Caco-2 (cell line): ENCODE measurements at regions not wholly inside any gene's neighbourhood (a gene's known extent, or its start where the extent isn't known, plus 50 kb on each side); places are given as distances from the start of the nearest gene placed in this dataset.
"Not testable (repeated sequence)": the region's sequence is repeated elsewhere in the genome, so short reads cannot be mapped to it uniquely, and the experiment has no call there.

Experiments
- BruUV-seq: library from RNA; stranded (reverse); fragments of 400-500 nt; replicated peaks from 2 replicates; lab custom pipeline; 2021; lab: Mats Ljungman, UMichigan
- CTCF ChIA-PET: fragments of 300-600 bp; sonication (Branson Sonifier 250); formaldehyde crosslinking; loops from one replicate; lab custom pipeline; 2022; ENCODE audit warnings: antibody characterized with exemption; lab: Charles Lee
- POLR2A ChIA-PET: fragments of 300-600 bp; sonication (Branson Sonifier 250); formaldehyde crosslinking; loops from one replicate; lab custom pipeline; 2022; ENCODE audit warnings: antibody characterized with exemption; lab: Charles Lee
- DNase-seq, 2 experiments: peaks; one replicate each; pipeline versions ENCODE4 v3.0.0 to v3.0.0-alpha.2; 2020 to 2022
- H3K27me3 ChIP-seq: replicated peaks from 2 replicates; pipeline ENCODE4 v1.6.0; 2011; ENCODE audit warnings: low read length; ENCODE audit not compliant: control insufficient read depth, insufficient read depth
- H3K36me3 ChIP-seq: 2 replicates; pipeline ENCODE4 v1.5.1; 2011; ENCODE audit warnings: low read length; ENCODE audit not compliant: control insufficient read depth, insufficient read depth
- H3K4me1 ChIP-seq: fragments of 250-450 bp; sonication (Bioruptor Pico); 2 replicates; pipeline ENCODE4 v1.5.1; 2020; ENCODE audit warnings: mild to moderate bottlenecking
- H3K4me3 ChIP-seq: 2 replicates; pipeline ENCODE4 v1.5.1; 2011; ENCODE audit warnings: low read depth, mild to moderate bottlenecking, control low read depth, low read length
- H3K9me3 ChIP-seq: fragments of 250-450 bp; sonication (Bioruptor Pico); 2 replicates; pipeline ENCODE4 v1.5.1; 2020; ENCODE audit warnings: mild to moderate bottlenecking, moderate library complexity
- H3K27ac Mint-ChIP-seq: one replicate; pipeline ENCODE4 v1.8.0; 2022; ENCODE audit warnings: mixed read lengths; ENCODE audit not compliant: unreplicated experiment
- H3K27me3 Mint-ChIP-seq: one replicate; pipeline ENCODE4 v1.8.0; 2022; ENCODE audit warnings: mixed read lengths; ENCODE audit not compliant: insufficient read depth, unreplicated experiment
- H3K36me3 Mint-ChIP-seq: one replicate; pipeline ENCODE4 v1.8.0; 2022; ENCODE audit warnings: mild to moderate bottlenecking, mixed read lengths; ENCODE audit not compliant: insufficient read depth, unreplicated experiment
- H3K4me1 Mint-ChIP-seq: one replicate; pipeline ENCODE4 v1.8.0; 2022; ENCODE audit warnings: low read depth, mixed read lengths; ENCODE audit not compliant: unreplicated experiment
- H3K4me3 Mint-ChIP-seq: one replicate; pipeline ENCODE4 v1.8.0; 2022; ENCODE audit warnings: mild to moderate bottlenecking, moderate library complexity, mixed read lengths; ENCODE audit not compliant: unreplicated experiment
- H3K9me3 Mint-ChIP-seq: one replicate; pipeline ENCODE4 v1.8.0; 2022; ENCODE audit warnings: mixed read lengths; ENCODE audit not compliant: unreplicated experiment
- CTCF ChIP-seq, 2 experiments: fragments of 200-600 bp in 1 of 2; IDR thresholded peaks; 1 replicate in 1 of 2; 2 replicates in 1 of 2; pipeline versions ENCODE4 v1.5.1 to v1.8.0; 2011 to 2022; ENCODE audit warnings: antibody characterized with exemption in 1 of 2, control low read depth in 1 of 2, inconsistent platforms in 1 of 2, low read depth in 1 of 2, low read length in 1 of 2, mild to moderate bottlenecking in 1 of 2, moderate library complexity in 1 of 2; ENCODE audit not compliant: insufficient read depth in 1 of 2, severe bottlenecking in 1 of 2, unreplicated experiment in 1 of 2
- intact Hi-C: fragments of 100-400 bp; cut with micrococcal nuclease; formaldehyde crosslinking; loops from one replicate; pipeline ENCODE4 v1.10.0; 2022; ENCODE audit not compliant: unreplicated experiment

- Histone ChIP-seq H3K4me1 (peaks cover 5% of the 10 kb centered on the region), H3K9me3 (no peaks in the 10 kb centered on the region), H3K4me3 (no peak overlapping the region), H3K27me3 (no peaks in the 10 kb centered on the region), H3K36me3 (no peaks in the 10 kb centered on the region)
- no peak for DNase-seq
- ChIA-PET POLR2A (no interaction called here), CTCF (no interaction called here)
- H3K4me1 Mint-ChIP-seq, result no peaks in the 10 kb centered on the region
- no peak for TF ChIP-seq CTCF (IDR thresholded peaks at IDR 0.05; ENCODE audit: insufficient read depth in 1 of 2, low read depth in 1 of 2, low read length in 1 of 2, severe bottlenecking in 1 of 2, unreplicated experiment in 1 of 2)
- no peaks in the 10 kb centered on the region for H3K9me3 Mint-ChIP-seq
- BruUV-seq, result no TSS peak
- peaks cover 6% of the 10 kb centered on the region for H3K36me3 Mint-ChIP-seq
- H3K4me3 Mint-ChIP-seq, result no peak overlapping the region
- H3K27ac Mint-ChIP-seq, result no peak overlapping the region
- H3K27me3 Mint-ChIP-seq, result no peaks in the 10 kb centered on the region
- intact Hi-C loops, result loop anchor here (10.0 kb wide), 1 partner anchor 95 kb away; the partner anchor contains the start of gene COL5A1
Measured at GRCh38 chr9:134549336-134549735, 92.3 kb upstream of the COL5A1 start.

GRCh38 chr9:134550081-134550480 lies 91.5 kb upstream of the COL5A1 start:
- POLR2A ChIA-PET, H3K4me1 ChIP-seq, H3K4me3 ChIP-seq, H3K27ac Mint-ChIP-seq, H3K4me1 Mint-ChIP-seq, DNase-seq, H3K36me3 ChIP-seq, H3K27me3 Mint-ChIP-seq, H3K4me3 Mint-ChIP-seq, CTCF ChIA-PET, H3K9me3 Mint-ChIP-seq, BruUV-seq, intact Hi-C loops, H3K27me3 ChIP-seq, H3K36me3 Mint-ChIP-seq, H3K9me3 ChIP-seq: not testable (repeated sequence)

GRCh38 chr9:134550584-134550983 lies 91.0 kb upstream of the COL5A1 start:
- Histone ChIP-seq H3K9me3 (no peaks in the 10 kb centered on the region), H3K27me3 (no peaks in the 10 kb centered on the region), H3K4me1 (no peaks in the 10 kb centered on the region), H3K36me3 (no peaks in the 10 kb centered on the region), H3K4me3 (no peak overlapping the region)
- no peak for DNase-seq
- H3K36me3 Mint-ChIP-seq, result peaks cover 6% of the 10 kb centered on the region
- CTCF ChIA-PET, result no interaction called here
- H3K27ac Mint-ChIP-seq, result no peak overlapping the region
- POLR2A ChIA-PET, result no interaction called here
- intact Hi-C loops, result no loop called here
- no peak overlapping the region for H3K4me3 Mint-ChIP-seq
- no peaks in the 10 kb centered on the region for H3K4me1 Mint-ChIP-seq
- no peaks in the 10 kb centered on the region for H3K9me3 Mint-ChIP-seq
- no peak for TF ChIP-seq CTCF (IDR thresholded peaks at IDR 0.05; ENCODE audit: insufficient read depth in 1 of 2, low read depth in 1 of 2, low read length in 1 of 2, severe bottlenecking in 1 of 2, unreplicated experiment in 1 of 2)
- H3K27me3 Mint-ChIP-seq, result no peaks in the 10 kb centered on the region
- BruUV-seq, result no TSS peak

- no peak overlapping the region for H3K27ac Mint-ChIP-seq
- no peak overlapping the region for H3K4me3 Mint-ChIP-seq
- ChIA-PET POLR2A (no interaction called here), CTCF (no interaction called here)
- H3K4me3 ChIP-seq, result no peak overlapping the region
- H3K9me3 Mint-ChIP-seq, result no peaks in the 10 kb centered on the region
- BruUV-seq, result no TSS peak
- H3K27me3 ChIP-seq, result no peaks in the 10 kb centered on the region
- H3K4me1 ChIP-seq, result no peaks in the 10 kb centered on the region
- TF ChIP-seq CTCF (IDR thresholded peaks at IDR 0.05; ENCODE audit: insufficient read depth in 1 of 2, low read depth in 1 of 2, low read length in 1 of 2, severe bottlenecking in 1 of 2, unreplicated experiment in 1 of 2), result no peak
- no peak for DNase-seq
- H3K36me3 ChIP-seq, result no peaks in the 10 kb centered on the region
- no peaks in the 10 kb centered on the region for H3K4me1 Mint-ChIP-seq
- intact Hi-C loops, result no loop called here
- H3K9me3 ChIP-seq, result no peaks in the 10 kb centered on the region
- H3K27me3 Mint-ChIP-seq, result no peaks in the 10 kb centered on the region
- H3K36me3 Mint-ChIP-seq, result peaks cover 6% of the 10 kb centered on the region
Measured at GRCh38 chr9:134551176-134551575, 90.4 kb upstream of the COL5A1 start.
